ENCODE measurements at regions not wholly inside any gene's neighbourhood (a gene's known extent, or its start where the extent isn't known, plus 50 kb on each side); places are given as distances from the start of the nearest gene placed in this dataset.

DNA sequence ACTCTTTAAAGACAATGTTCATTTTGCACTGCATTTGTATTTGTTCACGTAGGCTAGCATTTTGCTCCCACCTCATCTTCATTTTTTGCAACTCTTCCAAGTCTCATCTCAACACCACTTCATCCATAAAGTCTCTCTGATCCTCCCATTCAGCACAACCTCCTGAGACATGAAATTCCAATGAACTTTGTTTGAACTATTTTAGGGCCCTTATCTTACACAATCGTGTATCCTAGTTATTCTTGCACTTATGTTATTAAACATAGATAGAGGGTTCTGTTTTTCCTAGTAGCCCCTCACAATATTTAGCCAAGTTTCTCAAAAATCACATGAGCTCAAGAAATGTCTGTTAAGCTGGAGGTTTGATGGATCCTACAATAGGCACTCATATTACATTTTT, 500.5 kb upstream of the ADAMTS5 start:
- no peak overlapping the region for H3K4me3 ChIP-seq (replicated peaks; ENCODE audit: low read depth, low read length)
- TF ChIP-seq, protein P1, sequence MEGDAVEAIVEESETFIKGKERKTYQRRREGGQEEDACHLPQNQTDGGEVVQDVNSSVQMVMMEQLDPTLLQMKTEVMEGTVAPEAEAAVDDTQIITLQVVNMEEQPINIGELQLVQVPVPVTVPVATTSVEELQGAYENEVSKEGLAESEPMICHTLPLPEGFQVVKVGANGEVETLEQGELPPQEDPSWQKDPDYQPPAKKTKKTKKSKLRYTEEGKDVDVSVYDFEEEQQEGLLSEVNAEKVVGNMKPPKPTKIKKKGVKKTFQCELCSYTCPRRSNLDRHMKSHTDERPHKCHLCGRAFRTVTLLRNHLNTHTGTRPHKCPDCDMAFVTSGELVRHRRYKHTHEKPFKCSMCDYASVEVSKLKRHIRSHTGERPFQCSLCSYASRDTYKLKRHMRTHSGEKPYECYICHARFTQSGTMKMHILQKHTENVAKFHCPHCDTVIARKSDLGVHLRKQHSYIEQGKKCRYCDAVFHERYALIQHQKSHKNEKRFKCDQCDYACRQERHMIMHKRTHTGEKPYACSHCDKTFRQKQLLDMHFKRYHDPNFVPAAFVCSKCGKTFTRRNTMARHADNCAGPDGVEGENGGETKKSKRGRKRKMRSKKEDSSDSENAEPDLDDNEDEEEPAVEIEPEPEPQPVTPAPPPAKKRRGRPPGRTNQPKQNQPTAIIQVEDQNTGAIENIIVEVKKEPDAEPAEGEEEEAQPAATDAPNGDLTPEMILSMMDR (IDR thresholded peaks at IDR 0.05; ENCODE audit: low read depth, low read length, missing control alignments), result no peak
- no peak for DNase-seq (ENCODE audit: extremely low read depth, low read depth)

DNA sequence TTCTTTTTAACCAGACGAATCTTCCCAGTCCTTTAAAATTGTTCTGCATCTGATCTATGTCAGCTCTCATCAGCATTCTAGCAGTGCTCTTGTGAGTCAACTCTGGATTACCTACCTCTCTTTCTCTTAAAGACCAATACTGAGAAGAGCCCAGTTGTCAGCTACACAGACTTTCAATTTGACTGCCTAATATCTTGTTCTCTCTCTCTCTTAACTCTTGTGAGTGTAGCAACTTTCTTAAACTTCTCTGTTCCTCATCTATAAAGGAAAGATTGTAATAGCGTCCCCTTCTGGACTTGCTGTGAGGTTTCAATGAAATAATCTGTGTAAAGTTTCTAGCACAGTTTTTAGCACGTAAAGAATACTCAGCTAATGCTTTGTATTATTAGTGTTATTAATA, 499.3 kb upstream of the ADAMTS5 start:
- DNase-seq (ENCODE audit: extremely low read depth, low read depth), result no peak
- H3K4me3 ChIP-seq (replicated peaks; ENCODE audit: low read depth, low read length), result no peak overlapping the region
- TF ChIP-seq, protein P1 (IDR thresholded peaks at IDR 0.05; ENCODE audit: low read depth, low read length, missing control alignments), result no peak

DNA sequence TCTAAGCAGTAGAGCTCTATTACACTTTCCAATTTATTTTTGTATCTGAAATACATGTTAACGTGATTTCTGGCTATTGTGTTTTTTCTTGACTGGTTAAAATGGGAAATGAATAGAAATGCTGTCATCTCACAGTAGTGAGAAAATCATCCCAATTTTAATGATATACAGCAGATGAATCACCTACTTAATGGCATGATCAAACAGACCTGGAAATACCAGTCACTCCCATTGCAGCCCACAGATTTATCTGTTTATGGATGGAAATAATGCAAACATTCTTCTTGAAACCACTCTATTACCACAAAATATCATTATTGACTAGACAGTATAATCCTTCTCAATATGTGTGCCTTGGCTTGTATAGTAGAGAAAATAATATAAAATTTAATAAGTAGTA, 497.8 kb upstream of the ADAMTS5 start:
- TF ChIP-seq, protein P1 (IDR thresholded peaks at IDR 0.05; ENCODE audit: low read depth, low read length, missing control alignments), result no peak
- no peak overlapping the region for H3K4me3 ChIP-seq (replicated peaks; ENCODE audit: low read depth, low read length)
- no peak for DNase-seq (ENCODE audit: extremely low read depth, low read depth)

DNA sequence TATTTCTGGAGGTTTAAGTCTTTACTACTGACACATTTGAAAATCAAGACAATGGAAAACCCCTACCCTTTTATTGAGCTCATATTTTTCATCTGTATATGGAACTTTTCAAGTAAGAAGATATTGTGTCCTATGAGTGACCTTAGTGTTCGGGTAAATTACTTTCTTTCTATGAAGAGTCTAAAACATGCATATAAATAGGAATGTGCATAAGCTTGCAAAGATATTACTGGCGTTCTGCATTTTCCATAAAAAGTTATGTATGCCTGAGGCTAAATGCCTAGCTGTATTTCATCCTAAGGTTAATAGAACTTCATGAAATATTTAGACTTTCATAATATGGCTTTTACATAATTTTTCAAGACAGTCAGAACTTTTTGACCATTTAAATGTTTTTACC, 495.8 kb upstream of the ADAMTS5 start:
- H3K4me3 ChIP-seq (replicated peaks; ENCODE audit: low read depth, low read length), result no peak overlapping the region
- DNase-seq (ENCODE audit: extremely low read depth, low read depth), result no peak
- TF ChIP-seq, protein P1 (IDR thresholded peaks at IDR 0.05; ENCODE audit: low read depth, low read length, missing control alignments), result no peak

DNA sequence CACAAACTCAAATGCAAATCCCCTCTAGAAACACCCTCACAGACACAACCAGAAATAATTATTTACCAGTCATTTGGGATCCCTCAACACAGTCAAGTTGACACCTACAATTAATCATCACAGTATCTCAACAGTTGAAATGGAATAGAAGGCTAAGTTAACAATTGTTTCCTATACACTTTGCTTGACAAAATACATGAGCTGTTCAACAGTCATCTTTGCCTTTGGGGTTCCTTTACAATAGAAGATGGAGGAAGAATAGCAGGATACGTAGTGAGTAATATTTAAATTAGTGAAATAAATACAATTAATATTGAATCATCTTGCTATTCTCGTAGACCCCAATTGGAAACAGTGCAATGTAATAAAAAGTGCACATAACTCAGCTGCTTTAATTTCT, 487.3 kb upstream of the ADAMTS5 start:
- TF ChIP-seq, protein P1 (IDR thresholded peaks at IDR 0.05; ENCODE audit: low read depth, low read length, missing control alignments), result no peak
- no peak for DNase-seq (ENCODE audit: extremely low read depth, low read depth)
- H3K4me3 ChIP-seq (replicated peaks; ENCODE audit: low read depth, low read length), result no peak overlapping the region

DNA sequence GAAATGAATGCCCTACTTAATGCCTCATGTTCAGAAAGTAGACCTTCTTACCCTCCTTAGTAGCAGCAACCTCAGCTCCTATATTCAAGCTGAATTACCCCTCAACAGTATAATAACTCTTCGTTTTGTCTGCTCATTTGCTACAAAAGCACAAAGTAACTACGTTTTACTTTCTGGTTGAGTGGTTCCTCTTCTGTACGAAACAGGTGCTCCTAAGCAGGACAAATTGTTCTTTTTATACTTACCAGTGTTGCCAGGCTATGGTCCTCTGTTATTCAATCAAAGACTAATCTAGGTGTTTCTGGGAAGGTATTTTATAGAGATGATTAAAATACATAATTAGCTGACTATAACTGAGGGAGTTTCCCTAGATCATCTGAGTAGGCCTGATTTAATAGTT, 484.2 kb upstream of the ADAMTS5 start:
- DNase-seq (ENCODE audit: extremely low read depth, low read depth), result no peak
- TF ChIP-seq, protein P1 (IDR thresholded peaks at IDR 0.05; ENCODE audit: low read depth, low read length, missing control alignments), result no peak
- no peak overlapping the region for H3K4me3 ChIP-seq (replicated peaks; ENCODE audit: low read depth, low read length)

DNA sequence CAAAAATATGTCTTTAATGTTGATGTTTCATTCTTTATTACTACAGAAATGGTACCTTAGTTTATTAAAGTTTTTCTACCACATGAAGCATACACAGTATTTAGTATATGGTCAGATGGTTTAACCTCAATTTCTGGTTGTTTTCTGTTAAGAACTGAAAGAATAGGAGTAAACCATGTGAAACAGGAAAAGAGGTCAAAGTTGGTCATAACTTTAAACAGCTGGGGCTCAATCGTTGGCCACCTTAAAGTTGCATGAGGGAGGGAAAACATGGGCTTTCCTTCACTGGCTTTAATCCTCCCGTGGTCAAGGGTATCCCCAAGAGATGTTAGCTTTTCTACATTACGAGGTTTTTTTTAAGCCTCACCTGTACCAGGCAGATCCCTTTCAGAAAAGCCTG, 483.3 kb upstream of the ADAMTS5 start:
- no peak overlapping the region for H3K4me3 ChIP-seq (replicated peaks; ENCODE audit: low read depth, low read length)
- no peak for DNase-seq (ENCODE audit: extremely low read depth, low read depth)
- TF ChIP-seq, protein P1 (IDR thresholded peaks at IDR 0.05; ENCODE audit: low read depth, low read length, missing control alignments), result no peak

Measured in HFF-Myc (cell line).